VCaP (cell line): ENCODE measurements at regions not wholly inside any gene's neighbourhood (a gene's known extent, or its start where the extent isn't known, plus 50 kb on each side); places are given as distances from the start of the nearest gene placed in this dataset.
"Not testable (repeated sequence)": the region's sequence is repeated elsewhere in the genome, so short reads cannot be mapped to it uniquely, and the experiment has no call there.

Experiments used
- H3K27ac ChIP-seq: fragments of 450-650 bp; 2 replicates; pipeline ENCODE4 v1.5.1; 2017
- TF ChIP-seq, protein P1 (sequence below): fragments of 450-650 bp; conservative IDR thresholded peaks from 2 replicates; pipeline ENCODE4 v1.5.1; 2017; ENCODE audit warnings: mild to moderate bottlenecking, moderate library complexity

DNA sequence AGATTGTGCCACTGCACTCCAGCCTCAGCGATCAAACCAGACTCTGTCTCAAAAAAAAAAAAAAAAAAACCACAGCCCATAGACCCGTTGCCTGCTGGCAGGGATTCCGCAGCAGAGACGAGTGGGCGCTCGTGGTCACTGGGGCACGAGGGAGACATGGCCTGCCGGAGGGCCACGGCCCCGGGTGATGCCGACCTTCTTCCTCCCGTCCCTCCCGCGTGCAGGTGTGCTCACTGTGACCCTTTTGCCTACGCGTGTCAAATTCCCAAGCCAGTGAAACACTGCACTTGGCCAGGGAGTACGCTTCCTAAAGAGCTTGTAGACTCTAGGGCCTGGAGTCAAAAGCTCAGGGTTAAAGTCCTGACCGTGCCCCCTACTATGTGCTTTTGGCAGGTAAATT lies 397.6 kb upstream of the MYT1L start:
- TF ChIP-seq, protein P1, sequence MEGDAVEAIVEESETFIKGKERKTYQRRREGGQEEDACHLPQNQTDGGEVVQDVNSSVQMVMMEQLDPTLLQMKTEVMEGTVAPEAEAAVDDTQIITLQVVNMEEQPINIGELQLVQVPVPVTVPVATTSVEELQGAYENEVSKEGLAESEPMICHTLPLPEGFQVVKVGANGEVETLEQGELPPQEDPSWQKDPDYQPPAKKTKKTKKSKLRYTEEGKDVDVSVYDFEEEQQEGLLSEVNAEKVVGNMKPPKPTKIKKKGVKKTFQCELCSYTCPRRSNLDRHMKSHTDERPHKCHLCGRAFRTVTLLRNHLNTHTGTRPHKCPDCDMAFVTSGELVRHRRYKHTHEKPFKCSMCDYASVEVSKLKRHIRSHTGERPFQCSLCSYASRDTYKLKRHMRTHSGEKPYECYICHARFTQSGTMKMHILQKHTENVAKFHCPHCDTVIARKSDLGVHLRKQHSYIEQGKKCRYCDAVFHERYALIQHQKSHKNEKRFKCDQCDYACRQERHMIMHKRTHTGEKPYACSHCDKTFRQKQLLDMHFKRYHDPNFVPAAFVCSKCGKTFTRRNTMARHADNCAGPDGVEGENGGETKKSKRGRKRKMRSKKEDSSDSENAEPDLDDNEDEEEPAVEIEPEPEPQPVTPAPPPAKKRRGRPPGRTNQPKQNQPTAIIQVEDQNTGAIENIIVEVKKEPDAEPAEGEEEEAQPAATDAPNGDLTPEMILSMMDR = no peak
- H3K27ac ChIP-seq = no peak overlapping the region

DNA sequence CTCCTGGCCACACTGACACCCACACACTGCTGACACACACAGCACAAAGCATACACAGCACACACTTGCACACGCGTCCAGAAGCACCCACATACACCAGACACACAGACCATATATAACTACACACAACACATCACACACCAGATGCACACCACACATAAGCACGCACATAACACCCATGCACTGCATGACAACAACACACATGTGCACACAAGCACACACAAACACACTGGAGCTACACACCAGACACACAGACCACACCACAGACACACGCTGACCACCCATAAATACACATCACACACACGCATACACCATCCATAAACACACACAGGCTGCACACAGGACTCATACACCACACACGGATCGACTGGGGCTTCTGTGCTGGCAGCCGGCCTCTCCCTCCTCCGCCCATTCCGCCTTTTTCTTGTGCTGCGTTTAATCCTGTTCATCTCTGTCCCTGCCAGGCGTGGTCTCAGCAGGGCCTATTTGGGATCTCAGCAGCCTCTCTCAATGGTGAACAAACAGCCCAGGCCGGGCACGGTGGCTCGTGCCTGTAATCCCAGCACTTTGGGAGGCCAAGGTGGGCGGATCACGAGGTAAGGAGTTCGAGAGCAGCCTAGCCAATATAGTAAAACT lies 396.9 kb upstream of the MYT1L start:
- TF ChIP-seq, protein P1 = no peak

DNA sequence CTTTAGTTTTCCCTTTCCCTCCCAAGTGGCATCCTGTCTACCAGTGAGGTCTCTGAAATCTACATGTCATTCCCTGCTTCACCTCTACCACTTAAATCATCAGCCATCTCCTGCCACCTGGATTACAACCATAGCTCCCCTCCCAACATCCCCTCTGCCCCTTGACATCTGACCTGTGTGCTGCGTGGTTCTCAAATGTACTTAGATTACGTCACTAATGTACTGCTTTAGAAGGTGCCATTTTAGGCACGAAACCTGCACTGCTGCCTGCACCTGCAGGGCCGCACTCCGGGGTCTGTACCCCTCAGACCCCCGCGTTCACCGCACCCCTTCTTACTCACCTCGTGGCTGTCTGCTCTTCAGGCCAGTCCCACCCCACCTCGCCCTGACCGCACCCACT lies 395.1 kb upstream of the MYT1L start:
- H3K27ac ChIP-seq = no peak overlapping the region
- TF ChIP-seq, protein P1 = no peak

More for the DNA sequence above, 396.9 kb upstream of the MYT1L start:
- H3K27ac ChIP-seq = no peak overlapping the region

DNA sequence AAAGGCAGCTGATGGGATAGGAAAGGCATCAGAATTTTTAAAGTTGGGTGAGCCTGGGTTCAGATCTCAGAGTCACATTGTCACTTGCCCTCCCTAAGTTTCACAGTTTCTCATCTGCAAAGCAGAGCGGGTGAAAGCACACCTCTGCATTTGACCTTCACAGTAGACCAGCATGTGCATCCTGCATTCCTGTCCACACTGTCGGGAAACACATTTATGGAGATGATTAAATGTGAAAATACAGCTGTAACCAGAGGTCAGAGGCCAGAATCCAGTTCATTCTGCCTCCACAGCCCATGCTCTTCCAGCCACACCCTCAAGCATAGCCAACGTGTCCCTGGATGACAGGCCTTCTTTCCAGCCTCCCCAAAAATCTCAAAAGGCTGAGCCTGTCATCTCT lies 392.0 kb upstream of the MYT1L start:
- H3K27ac ChIP-seq = no peak overlapping the region
- TF ChIP-seq, protein P1 = no peak

DNA sequence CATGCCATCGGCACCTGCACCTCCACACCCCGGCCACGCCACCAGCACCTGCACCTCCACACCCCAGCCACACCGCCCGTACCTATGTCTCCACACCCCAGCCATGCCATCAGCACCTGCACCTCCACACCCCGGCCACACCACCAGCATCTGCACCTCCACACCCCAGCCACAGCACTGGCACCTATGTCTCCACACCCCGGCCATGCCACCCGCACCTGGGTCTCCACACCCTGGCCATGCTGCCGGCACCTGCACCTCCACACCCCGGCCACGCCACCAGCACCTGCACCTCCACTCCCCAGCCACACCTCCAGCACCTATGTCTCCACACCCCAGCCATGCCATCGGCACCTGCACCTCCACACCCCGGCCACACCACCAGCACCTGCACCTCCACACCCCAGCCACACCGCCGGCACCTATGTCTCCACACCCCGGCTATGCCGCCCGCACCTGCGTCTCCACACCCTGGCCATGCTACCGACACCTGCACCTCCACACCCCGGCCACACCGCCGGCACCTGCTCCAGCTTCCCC lies 390.3 kb upstream of the MYT1L start:
- H3K27ac ChIP-seq = no peak overlapping the region
- TF ChIP-seq, protein P1 = no peak

DNA sequence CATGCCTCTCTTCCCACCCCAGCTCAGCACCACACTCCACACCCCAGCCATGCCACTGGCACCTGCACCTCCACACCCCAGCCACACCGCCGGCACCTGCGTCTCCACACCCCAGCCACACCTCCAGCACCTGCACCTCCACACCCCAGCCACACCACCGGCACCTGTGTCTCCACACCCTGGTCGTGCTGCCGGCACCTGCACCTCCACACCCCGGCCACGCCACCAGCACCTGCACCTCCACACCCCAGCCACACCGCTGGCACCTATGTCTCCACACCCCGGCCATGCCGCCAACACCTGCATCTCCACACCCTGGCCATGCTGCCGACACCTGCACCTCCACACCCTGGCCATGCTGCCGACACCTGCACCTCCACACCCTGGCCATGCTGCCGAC lies 389.7 kb upstream of the MYT1L start:
- H3K27ac ChIP-seq = not testable (repeated sequence)

DNA sequence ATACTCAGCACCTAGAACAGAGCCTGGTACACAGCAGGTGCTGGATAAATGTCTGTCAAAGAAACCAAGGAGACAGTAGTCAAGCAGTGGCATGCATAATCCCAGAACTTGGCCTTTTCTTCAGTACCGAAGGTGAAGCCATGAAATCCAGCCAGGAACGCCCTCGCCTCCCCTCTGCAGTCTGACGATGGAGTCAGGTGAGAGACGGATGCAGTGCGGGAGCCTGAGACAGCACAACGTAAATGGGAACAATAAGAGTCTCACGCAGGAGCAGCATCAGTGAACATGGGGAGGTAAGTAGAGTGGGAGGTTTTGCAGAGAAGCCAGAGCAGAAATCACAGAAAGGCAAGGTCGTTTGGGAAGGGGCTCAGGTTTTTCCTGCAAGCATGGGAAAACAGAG lies 389.3 kb upstream of the MYT1L start:
- TF ChIP-seq, protein P1 = no peak
- H3K27ac ChIP-seq = no peak overlapping the region

DNA sequence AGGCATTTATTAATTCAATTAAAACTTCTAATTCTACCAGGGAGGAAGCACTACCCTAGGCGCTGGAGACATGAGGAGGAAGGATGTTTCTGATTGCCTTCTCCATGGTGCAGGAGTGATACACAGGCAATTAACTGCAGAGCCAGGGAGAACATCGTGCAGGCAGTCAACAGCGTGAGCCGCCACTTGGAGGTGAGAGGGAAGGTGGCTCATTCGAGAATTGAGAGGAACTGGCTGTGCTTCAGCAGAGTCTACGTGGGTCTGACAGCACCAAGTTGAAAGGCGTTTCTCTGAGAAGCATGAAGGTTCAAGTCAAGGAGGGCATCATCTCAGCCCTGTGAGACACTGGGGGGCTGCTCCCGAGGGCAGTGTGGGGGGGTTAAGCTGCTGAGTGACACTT lies 388.7 kb upstream of the MYT1L start:
- H3K27ac ChIP-seq = no peak overlapping the region
- TF ChIP-seq, protein P1 = no peak
